ENCODE measurements at regions not wholly inside any gene's neighbourhood (a gene's known extent, or its start where the extent isn't known, plus 50 kb on each side); places are given as distances from the start of the nearest gene placed in this dataset.
A peak's percentile ranks its signal among the peaks of the same experiment; 100 is the strongest.
"Not testable (repeated sequence)": the region's sequence is repeated elsewhere in the genome, so short reads cannot be mapped to it uniquely, and the experiment has no call there.

DNA sequence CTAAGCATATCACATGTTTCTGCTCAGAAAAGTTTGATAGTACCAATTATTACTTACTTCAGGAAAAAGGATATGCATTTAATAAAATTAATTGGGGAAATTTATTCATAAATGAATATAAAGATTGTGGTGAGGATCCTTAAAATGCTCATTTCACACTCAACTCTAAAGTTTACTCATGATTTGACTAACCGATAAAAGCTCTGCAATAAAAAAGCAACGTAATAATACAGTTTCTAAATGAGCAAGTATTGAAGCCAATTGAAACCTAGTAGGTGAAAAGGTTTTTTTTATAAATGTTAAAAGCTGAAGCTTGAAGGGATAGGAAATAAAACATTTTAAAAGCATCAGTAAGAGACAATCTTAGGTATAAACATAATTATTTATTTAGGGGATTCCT is 308.3 kb upstream of the STEAP1 start:
- no peak for DNase-seq
- intact Hi-C loops (cut with DNase I) = no loop called here

GRCh38 chr7:89849052-89849451 is 305.2 kb upstream of the STEAP1 start:
- intact Hi-C loops (cut with DNase I) = no loop called here
- DNase-seq = no peak

- intact Hi-C loops (cut with DNase I) = not testable (repeated sequence)
Measured at GRCh38 chr7:89857053-89857452, 297.2 kb upstream of the STEAP1 start.

DNA sequence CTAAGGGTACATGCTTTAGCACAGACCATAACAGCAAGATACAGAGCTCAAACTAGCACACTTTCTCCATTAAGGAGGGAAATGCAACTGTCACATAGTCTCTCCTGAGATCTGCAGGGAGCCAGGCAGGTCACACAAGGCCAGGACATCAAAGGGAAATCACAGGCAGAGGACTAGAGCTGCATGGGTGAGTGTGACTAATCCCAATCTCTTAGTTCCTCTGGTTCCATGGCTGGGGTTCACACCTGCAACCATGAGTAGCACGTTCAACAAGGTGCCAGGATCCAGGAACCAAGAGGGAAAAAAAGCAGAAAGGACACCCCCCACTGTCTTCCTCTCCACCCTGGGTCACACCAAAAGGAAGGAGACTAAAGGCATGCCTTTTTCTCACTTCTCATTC is 296.5 kb upstream of the STEAP1 start:
- DNase-seq = no peak
- intact Hi-C loops (cut with DNase I) = no loop called here

More at GRCh38 chr7:89857053-89857452, 297.2 kb upstream of the STEAP1 start:
- not testable (repeated sequence) for DNase-seq

GRCh38 chr7:89887489-89887888 is 266.8 kb upstream of the STEAP1 start:
- intact Hi-C loops (cut with DNase I) = no loop called here
- DNase-seq = peak in 2 of 42 donors; percentile 3 to 12

- intact Hi-C loops (cut with DNase I) = no loop called here
- no peak for DNase-seq
Measured at GRCh38 chr7:89908736-89909135, 245.5 kb upstream of the STEAP1 start.

DNA sequence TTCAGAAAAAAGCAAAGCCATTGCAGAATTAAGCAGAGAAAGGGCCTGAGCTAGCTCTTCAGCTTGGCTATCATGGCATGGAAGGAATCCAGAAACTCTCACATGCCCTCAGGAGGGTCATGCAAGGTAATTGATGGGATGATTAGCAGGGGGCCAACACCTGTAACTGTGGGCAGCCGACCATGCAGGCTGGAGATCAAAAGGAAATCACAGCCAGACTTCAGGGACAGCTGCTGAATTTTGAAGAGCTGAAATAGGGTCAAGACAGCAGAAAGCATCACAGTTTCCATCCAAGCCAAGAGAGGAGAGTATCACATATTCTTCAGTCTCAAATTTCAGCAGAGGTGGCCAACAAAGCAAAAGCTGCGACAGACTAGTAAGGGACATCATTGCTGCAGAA is 239.6 kb upstream of the STEAP1 start:
- DNase-seq = no peak
- intact Hi-C loops (cut with DNase I) = no loop called here

DNA sequence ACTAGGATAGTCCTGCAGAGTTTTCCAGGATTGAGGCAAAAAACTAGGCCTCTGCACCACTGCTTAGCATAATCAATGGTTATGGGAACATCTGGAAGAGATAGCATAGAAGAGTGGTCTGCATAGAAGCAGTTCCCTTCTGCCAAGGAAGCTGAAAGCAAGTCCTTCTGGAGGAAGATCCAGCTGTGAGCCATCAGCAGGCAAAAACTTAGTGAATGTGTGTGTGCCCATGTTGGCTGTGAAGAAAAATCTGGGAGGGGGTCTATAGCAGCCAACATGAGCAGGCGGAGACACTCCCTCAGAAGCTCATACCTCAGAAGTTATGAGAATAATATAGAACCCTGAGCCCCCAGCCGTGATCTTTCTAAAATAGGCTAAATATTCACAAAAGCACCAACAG is 228.1 kb upstream of the STEAP1 start:
- intact Hi-C loops (cut with DNase I) = no loop called here
- DNase-seq = no peak

GRCh38 chr7:89926701-89927100 is 227.6 kb upstream of the STEAP1 start:
- intact Hi-C loops (cut with DNase I) = no loop called here
- DNase-seq = no peak

GRCh38 chr7:89927762-89928161 is 226.5 kb upstream of the STEAP1 start:
- intact Hi-C loops (cut with DNase I) = no loop called here
- no peak for DNase-seq

DNA sequence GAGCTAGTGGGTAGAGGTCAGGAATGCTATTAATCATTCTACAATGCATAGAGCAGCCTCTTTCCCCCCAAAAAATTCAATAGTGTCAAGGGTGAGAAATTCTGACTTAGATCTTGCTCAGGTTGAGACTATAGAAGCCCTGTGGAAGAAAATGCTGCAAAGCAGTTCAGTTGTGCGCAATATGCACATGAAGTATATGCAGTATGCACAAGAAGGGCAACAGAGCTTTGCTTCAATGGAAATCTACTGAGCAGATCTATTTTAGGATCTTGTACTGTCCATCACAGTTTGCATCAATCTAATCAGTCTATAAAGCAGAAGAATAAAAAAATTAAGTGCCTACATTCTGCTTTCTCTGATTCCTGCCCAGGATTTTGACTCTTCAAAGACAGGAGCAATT is 225.8 kb upstream of the STEAP1 start:
- no peak for DNase-seq
- intact Hi-C loops (cut with DNase I) = no loop called here

GRCh38 chr7:89934101-89934500 is 220.2 kb upstream of the STEAP1 start:
- DNase-seq = no peak
- intact Hi-C loops (cut with DNase I) = no loop called here

DNA sequence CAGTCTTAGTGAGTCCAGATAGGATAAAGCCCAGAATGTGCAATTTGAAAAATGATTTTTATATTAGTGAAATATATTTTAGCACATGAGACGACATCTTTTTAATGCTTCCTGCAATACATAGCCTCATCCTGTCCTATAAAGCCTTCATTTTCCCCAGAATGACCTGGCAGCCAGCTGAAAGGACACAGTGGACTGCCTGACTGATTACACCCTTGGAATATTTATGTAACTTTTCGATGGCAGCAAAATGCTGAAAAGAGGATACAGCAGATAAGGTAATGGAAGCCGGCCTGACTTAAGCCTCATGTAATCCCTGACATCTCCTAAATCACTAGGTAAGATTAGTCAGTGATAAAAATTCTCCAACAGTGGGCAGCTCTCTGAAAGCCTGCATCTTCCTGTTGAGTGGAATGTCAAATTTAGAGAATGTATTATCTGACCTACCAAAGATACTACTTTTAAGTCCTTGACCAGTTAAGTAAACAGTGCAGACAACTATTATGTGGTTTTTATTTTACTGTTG is 210.7 kb upstream of the STEAP1 start:
- intact Hi-C loops (cut with DNase I) = no loop called here
- DNase-seq = no peak

DNA sequence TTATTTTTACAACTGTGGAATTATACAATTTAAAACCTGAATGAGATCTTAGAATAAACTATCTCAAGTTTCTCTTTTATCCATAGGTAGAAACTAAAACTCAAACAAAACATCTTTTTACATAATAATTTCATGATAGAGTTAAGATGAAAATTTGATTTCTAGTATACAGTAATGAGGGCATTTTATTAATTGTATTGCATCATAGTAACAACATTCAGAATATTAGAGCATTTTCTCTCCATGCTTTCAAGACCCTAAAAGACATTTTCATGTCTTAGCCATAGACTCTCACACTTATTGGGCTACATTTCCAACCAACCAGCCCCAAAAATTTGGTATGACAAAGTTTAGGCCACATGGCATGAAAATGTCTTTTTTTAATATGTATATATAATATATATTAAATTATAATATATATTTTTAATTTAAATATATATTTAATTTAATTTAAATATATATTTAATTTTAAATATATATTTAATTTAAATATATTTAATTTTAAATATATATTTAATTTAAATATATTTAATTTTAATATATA is 195.7 kb upstream of the STEAP1 start:
- intact Hi-C loops (cut with DNase I) = no loop called here
- no peak for DNase-seq

GRCh38 chr7:89966067-89966664 is 188.1 kb upstream of the STEAP1 start:
- peak in 2 of 42 donors; percentile 2 to 8 for DNase-seq
- intact Hi-C loops (cut with DNase I) = no loop called here

- intact Hi-C loops (cut with DNase I) = no loop called here
- DNase-seq = no peak
Measured at GRCh38 chr7:89975577-89975976, 178.7 kb upstream of the STEAP1 start.

DNA sequence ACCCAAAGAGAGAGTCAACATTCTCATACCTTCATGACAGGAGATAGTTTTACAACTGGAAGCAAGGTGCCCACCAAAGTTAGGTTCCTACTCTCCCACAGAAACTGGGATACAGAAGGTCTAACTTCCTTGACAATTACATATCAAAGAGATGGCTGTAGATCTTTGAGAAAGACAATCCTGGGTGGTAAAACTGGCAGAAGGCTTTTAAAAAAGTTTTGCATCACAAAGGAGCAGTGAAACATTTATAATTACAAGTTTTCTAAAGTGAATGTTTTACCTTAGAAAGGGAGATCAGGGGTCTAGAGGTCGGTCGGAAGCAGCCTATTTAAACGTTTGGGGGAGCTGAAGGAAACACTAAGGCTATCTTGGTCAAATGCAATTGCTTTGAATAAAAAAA is 166.6 kb upstream of the STEAP1 start:
- DNase-seq = no peak
- intact Hi-C loops (cut with DNase I) = no loop called here

DNA sequence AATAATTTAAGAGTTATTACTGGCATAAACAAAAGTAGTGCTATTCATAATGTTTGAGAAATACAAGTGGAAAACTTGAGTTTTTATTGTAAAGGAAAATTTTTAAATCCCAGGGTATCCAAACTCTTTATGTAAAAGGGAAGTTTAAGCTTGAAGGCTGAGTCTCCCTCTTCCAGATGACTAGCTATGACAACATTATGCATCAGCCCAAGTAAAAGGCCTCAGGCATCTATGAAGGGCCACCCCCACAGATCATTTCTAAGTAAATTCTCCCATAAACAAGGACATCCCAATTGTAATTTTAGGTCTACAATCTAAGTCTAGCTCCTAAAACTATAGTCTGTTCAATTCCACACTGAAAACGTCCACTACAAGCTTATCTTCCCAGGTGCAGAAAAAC is 166.2 kb upstream of the STEAP1 start:
- intact Hi-C loops (cut with DNase I) = no loop called here
- no peak for DNase-seq

DNA sequence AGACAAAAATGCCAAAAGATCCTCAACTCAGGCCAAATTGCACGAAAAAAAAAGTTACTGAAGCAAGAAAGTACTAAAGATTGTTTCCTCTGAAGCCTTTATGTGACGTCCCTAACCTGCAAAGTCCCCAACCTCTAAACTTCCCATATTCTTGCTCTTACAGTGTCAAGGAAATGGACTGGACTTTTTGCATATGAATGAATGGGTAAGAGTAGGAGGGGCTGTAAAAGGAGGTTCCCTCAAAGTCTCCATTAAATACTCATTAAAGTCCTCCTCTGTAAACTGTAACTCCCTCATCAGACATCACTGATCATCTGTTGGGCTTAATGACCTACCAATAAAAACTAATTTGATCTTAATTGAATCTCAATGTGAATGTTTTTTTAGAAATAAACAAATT is 164.8 kb upstream of the STEAP1 start:
- intact Hi-C loops (cut with DNase I) = no loop called here
- no peak for DNase-seq

GRCh38 chr7:89994483-89994882 is 159.8 kb upstream of the STEAP1 start:
- intact Hi-C loops (cut with DNase I) = no loop called here
- DNase-seq = no peak

- no peak for DNase-seq
- intact Hi-C loops (cut with DNase I) = no loop called here
Measured at GRCh38 chr7:89998554-89998953, 155.7 kb upstream of the STEAP1 start.

All from head of caudate nucleus (tissue), 42 donors.